ENCODE measurements at regions not wholly inside any gene's neighbourhood (a gene's known extent, or its start where the extent isn't known, plus 50 kb on each side); places are given as distances from the start of the nearest gene placed in this dataset.

DNA sequence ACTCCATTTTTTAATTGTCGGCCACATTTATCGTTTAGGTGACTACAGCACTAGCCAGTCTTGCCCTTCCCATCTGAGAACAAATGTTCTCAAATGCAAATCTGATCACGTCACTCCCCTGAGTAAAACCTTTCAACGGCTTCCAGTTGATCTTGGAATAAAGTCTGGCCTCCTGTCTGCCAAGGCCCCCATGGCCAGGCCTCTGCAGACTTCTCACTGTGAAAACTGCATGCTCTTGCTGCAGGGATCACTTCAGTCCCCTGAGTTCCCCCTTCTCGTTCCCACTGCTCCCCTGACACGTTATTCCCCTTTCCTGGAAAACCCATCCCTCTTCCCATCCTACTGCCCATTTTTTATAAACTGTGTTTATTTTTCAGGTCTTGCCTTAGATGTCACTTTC, 124.1 kb upstream of the NEBL start:
- Mint-ChIP-seq H3K9me3 (peaks cover 11% of the 10 kb centered on the region), H3K4me3 (no peak overlapping the region), H3K36me3 (ENCODE audit: low read depth) (no peaks in the 10 kb centered on the region), H3K27me3 (peaks cover 3% of the 10 kb centered on the region), H3K4me1 (no peaks in the 10 kb centered on the region), H3K27ac (no peak overlapping the region)
- no peak for ATAC-seq (replicated peaks)

DNA sequence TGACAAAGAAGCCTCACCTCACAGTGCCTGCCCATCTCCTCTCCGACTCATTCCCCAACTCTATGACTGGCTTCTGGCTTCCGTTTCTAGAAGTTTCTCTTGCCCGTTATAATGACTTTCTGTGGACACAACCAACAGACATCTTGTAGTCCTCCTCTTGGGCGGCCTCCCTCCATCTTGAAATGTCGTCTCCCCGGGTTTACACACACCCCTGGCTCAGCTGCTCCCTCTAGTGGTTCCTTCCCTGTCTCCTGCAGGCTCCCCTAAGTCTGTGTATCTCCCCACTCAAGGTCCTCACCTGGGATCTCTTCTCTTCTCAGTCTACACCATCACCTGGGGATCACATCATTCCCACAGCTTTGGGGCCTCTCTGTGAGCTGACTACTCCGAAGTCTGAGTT, 123.4 kb upstream of the NEBL start:
- Mint-ChIP-seq H3K4me1 (no peaks in the 10 kb centered on the region), H3K9me3 (peaks cover 11% of the 10 kb centered on the region), H3K27ac (no peak overlapping the region), H3K4me3 (no peak overlapping the region), H3K27me3 (peaks cover 3% of the 10 kb centered on the region), H3K36me3 (ENCODE audit: low read depth) (no peaks in the 10 kb centered on the region)
- peak; percentile 26 for ATAC-seq (replicated peaks)

DNA sequence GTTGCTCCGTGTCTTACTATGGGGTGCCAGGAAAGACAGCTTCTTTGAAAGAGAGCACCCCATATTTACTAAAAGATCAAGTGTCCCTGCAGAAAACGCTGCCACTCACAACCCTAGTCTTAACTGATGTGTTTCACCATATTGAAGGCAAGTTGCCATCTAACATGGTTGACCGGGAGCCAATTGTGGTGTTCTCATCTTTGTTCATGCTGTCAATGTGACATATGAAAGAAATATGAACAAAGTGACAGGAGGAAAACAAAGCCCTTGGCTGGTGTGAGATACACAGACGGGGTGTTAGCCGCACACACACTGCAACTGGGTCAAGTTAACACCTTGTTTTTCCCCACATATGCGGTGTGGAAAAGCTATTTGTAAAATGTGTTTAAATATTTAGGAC, 122.3 kb upstream of the NEBL start:
- Mint-ChIP-seq H3K27me3 (peaks cover 3% of the 10 kb centered on the region), H3K4me1 (no peaks in the 10 kb centered on the region), H3K36me3 (ENCODE audit: low read depth) (no peaks in the 10 kb centered on the region), H3K4me3 (no peak overlapping the region), H3K9me3 (peaks cover 11% of the 10 kb centered on the region), H3K27ac (no peak overlapping the region)
- ATAC-seq (replicated peaks) = no peak

DNA sequence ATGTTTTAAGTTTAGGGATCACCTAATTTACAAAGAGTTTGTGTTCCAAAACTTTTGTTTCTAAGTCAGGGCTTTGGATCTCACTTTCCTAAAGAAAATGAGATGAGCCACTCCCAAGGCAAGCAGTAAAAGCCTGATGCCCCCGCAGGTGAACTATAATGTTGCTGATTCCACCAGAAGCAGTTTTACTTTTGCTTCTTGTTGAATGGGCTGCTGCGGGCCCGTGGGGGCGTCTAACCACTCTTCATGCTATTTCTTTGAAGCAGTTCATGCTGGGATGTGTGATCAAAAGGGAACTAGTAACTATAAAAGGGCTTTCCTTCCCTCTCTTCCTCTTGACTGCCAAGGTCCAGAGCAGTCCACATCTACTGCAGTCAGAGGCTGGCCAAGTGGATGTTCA, 118.7 kb upstream of the NEBL start:
- Mint-ChIP-seq H3K27me3 (peaks cover 3% of the 10 kb centered on the region), H3K27ac (no peak overlapping the region), H3K4me1 (no peaks in the 10 kb centered on the region), H3K36me3 (ENCODE audit: low read depth) (no peaks in the 10 kb centered on the region), H3K4me3 (no peak overlapping the region), H3K9me3 (peaks cover 11% of the 10 kb centered on the region)
- ATAC-seq (replicated peaks) = no peak

DNA sequence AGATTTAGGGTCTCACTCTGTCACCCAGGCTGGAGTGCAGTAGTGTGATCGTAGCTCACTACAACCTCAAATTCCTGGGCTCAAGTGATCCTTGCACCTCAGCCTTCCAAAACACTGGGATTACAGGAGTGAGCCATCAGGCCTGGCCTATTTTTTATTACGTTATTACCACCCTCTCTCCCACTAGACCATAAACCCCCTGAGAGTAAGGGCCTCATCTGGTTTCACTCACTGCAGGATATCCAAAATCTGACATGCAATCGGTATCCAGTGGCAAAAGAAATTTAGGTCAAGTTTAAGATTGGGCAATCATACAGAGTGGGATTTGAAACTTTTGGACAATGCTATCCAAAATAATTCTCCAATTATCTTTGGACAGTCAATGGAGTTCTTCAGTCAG, 117.0 kb upstream of the NEBL start:
- ATAC-seq (replicated peaks) = no peak
- no peaks in the 10 kb centered on the region for H3K36me3 Mint-ChIP-seq (ENCODE audit: low read depth)
- no peaks in the 10 kb centered on the region for H3K27me3 Mint-ChIP-seq
- no peak overlapping the region for H3K27ac Mint-ChIP-seq
- peaks cover 1% of the 10 kb centered on the region for H3K9me3 Mint-ChIP-seq
- H3K4me1 Mint-ChIP-seq = no peaks in the 10 kb centered on the region
- H3K4me3 Mint-ChIP-seq = no peak overlapping the region

DNA sequence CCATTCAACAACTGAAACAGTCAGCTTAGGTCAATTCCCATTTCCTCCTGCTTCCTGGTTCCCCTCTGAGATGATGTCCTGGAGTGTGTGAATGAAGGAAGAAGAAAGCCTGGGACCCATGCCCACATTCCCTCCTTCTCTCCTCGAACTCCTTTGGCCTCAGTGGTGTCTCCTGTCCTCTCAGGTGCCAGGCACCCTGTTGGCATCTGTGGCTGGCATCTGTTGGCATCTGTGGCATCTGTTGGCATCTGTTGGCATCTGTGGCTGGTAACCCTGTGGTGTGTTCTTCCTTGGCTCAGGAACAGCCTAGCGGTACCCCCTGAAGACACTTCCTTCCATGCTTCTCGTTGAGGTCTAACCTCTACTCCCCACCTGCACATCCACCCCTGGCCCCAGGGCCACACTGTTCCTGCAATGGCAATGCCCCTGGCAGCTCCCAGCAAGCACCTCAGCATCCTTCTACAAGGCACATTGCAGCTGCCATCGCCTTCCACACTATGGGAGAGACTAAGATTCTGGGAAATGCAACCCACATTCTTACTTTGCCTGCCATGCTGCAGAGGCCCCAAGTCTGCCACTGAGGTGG, 114.4 kb upstream of the NEBL start:
- Mint-ChIP-seq H3K9me3 (no peaks in the 10 kb centered on the region), H3K27ac (no peak overlapping the region), H3K27me3 (peaks cover 3% of the 10 kb centered on the region), H3K4me1 (no peaks in the 10 kb centered on the region), H3K36me3 (ENCODE audit: low read depth) (no peaks in the 10 kb centered on the region), H3K4me3 (no peak overlapping the region)
- ATAC-seq (replicated peaks) = no peak

DNA sequence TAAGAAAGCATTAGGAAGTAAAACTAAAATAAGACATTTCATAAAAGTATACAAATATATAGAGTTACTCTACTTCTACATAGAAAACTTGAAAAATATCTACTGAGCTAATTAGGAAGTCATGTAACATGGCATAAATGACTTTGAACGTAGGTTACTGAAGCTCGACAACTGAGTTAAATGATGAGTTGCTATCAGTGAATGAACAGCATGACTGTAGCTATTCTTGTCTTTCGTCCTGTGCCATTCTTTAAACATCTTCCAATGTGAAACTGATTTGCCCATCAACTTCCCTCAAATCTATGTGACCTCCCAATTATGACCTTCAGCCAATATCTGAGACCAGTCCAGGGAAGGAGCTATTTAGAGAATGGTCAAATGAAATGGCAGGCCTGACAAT, 113.5 kb upstream of the NEBL start:
- Mint-ChIP-seq H3K4me3 (no peak overlapping the region), H3K27ac (no peak overlapping the region), H3K36me3 (ENCODE audit: low read depth) (no peaks in the 10 kb centered on the region), H3K4me1 (no peaks in the 10 kb centered on the region), H3K9me3 (no peaks in the 10 kb centered on the region), H3K27me3 (peaks cover 3% of the 10 kb centered on the region)
- no peak for ATAC-seq (replicated peaks)

DNA sequence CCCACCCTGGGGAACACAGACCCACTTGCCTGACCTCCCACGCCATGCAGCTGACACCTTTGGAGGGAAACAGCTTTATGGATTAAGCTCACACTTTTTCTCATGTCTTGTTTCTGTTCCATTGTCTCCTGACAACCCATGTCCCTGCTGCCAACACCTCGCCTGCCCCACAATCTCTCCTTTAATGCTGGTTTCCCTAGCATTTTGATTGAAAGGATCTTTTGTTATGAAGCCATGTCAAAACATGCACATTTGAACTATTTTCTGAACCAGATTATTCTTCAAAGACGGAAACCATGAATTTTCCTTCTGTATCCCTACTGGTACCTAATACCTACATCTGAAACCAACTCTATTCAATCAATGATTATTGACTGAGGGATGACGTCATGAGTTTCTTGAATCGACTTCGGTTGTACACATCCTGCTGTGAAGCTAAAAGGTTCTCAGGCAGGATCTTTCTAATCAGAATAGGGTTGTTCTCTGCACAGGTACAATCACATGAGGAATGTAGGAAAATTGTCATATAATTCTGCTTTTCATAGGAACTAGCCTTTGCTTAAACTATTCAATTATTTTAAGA, 106.2 kb upstream of the NEBL start:
- Mint-ChIP-seq H3K4me3 (no peak overlapping the region), H3K36me3 (ENCODE audit: low read depth) (no peaks in the 10 kb centered on the region), H3K9me3 (peaks cover 7% of the 10 kb centered on the region), H3K27me3 (peaks cover 8% of the 10 kb centered on the region), H3K4me1 (peaks cover 3% of the 10 kb centered on the region), H3K27ac (no peak overlapping the region)
- ATAC-seq (replicated peaks) = no peak

DNA sequence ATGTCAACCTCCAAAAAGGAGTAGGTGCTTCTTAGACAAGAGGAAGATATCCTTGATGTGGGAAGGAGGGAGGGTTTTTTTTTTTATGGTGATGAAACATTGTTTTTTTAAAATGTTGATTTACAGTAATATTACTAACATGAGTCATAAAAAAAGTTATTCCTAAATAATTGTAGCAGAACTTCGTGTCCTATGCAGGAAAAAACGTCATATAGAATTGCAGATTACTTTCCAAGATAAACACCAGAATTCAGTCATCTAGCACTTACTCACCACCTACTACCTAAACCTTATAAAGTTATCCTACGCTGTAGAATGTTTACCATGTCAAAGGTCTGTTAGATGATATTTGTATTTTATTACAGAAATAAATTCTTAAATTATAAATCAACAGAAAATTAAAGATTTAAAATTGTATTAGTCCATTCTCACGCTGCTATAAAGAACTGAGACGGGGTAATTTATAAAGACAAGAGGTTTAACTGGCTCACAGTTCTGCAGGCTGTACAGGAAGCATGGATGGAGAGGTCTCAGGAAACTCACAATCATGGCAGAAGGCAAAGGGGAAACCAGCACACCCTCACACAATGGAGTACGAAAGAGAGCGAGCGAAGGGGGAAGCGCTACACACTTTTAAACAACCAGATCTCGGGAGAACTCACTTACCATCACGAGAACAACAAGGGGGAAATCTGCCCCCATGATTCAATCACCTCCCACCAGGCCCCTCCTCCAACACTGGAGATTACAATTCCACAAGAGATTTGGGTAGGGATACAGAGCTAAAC, 105.2 kb upstream of the NEBL start:
- H3K4me1 Mint-ChIP-seq = peaks cover 3% of the 10 kb centered on the region
- peaks cover 7% of the 10 kb centered on the region for H3K9me3 Mint-ChIP-seq
- H3K27me3 Mint-ChIP-seq = peaks cover 5% of the 10 kb centered on the region
- H3K36me3 Mint-ChIP-seq (ENCODE audit: low read depth) = no peaks in the 10 kb centered on the region
- H3K27ac Mint-ChIP-seq = no peak overlapping the region
- H3K4me3 Mint-ChIP-seq = no peak overlapping the region
- no peak for ATAC-seq (replicated peaks)

DNA sequence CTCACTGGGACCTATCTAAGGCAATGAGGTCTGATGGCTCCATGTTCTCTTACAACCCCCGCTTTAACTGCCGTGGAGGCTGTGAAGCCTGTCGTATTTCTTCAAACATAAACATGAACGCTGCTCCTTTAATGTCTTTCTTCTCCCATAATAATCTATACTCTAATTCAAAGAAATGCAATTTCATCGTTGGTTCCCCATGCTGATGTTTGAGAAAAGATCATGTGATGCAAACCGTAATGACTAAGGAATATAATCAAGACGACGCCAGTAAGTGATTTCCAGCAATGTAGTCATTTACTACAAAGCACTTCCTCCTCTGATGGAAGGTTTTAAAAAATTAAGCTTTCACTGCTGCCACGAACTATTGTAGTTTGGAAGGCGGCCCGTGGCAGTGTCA, 102.6 kb upstream of the NEBL start:
- Mint-ChIP-seq H3K4me1 (peaks cover 3% of the 10 kb centered on the region), H3K27ac (no peak overlapping the region), H3K9me3 (peaks cover 7% of the 10 kb centered on the region), H3K36me3 (ENCODE audit: low read depth) (no peaks in the 10 kb centered on the region), H3K4me3 (no peak overlapping the region), H3K27me3 (peaks cover 5% of the 10 kb centered on the region)
- ATAC-seq (replicated peaks) = no peak

DNA sequence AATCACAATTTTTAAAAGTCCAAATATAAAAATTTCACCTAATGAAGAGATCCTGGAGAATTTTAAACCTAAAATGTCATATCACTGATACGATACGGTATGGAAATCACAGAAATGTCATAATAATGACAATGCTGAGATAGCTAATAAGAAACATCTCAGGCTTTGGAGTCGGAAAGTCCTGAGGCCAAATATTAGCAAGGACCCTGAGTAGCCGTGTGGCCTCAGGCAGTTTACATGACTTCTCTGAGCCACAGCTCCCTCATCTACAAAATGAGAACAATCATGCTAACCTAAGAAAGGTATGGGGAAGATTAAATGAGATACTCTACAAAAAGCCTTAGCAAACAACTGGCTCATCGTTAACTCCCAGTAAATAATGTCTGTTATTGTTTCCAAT, 100.9 kb upstream of the NEBL start:
- H3K36me3 Mint-ChIP-seq (ENCODE audit: low read depth) = no peaks in the 10 kb centered on the region
- peaks cover under 1% of the 10 kb centered on the region for H3K4me1 Mint-ChIP-seq
- peaks cover 6% of the 10 kb centered on the region for H3K27me3 Mint-ChIP-seq
- ATAC-seq (replicated peaks) = no peak
- peaks cover 3% of the 10 kb centered on the region for H3K9me3 Mint-ChIP-seq
- no peak overlapping the region for H3K27ac Mint-ChIP-seq
- no peak overlapping the region for H3K4me3 Mint-ChIP-seq

DNA sequence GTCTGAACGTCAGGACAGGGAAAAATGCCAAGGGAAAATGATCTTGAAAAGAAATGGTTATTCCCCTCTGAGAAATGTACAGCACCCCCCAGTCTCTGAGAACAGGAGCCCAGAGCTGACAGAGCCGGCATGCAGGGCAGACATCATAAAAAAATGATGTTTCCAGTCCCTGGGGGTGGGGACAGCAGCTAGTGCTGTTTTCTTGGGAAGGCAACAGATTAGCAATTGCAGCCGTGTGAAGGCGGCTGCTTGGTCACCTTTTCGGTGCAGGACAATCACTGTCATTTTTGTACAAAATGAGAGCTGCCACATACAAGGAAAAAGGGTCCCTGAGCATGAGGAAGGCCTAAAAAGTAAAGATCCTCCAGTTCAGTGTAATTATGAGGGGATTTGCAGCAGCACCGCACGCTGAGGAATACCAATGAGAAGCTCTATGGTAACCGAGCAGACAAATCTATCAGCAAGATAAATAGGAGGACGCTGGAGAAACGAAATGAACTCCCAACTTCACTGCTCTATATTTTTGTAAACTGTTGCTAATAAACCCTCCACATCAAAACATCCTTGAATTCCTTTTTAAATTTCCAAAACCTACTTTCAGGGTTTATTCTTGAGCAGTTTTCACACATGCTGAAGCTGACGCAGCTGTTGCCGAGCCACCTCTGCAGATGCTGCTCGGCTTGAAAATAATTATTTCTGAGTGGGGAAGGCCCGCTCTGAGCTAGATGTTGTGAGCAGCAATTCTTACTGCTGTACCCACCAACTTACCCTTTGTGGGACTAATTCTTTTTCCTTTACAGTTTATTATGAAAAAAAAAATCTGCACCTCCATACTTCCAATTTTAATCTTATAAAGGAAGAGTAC, 98.2 kb upstream of the NEBL start:
- Mint-ChIP-seq H3K4me1 (no peaks in the 10 kb centered on the region), H3K36me3 (ENCODE audit: low read depth) (no peaks in the 10 kb centered on the region), H3K4me3 (no peak overlapping the region), H3K9me3 (peaks cover 3% of the 10 kb centered on the region), H3K27ac (no peak overlapping the region), H3K27me3 (peaks cover 5% of the 10 kb centered on the region)
- no peak for ATAC-seq (replicated peaks)

DNA sequence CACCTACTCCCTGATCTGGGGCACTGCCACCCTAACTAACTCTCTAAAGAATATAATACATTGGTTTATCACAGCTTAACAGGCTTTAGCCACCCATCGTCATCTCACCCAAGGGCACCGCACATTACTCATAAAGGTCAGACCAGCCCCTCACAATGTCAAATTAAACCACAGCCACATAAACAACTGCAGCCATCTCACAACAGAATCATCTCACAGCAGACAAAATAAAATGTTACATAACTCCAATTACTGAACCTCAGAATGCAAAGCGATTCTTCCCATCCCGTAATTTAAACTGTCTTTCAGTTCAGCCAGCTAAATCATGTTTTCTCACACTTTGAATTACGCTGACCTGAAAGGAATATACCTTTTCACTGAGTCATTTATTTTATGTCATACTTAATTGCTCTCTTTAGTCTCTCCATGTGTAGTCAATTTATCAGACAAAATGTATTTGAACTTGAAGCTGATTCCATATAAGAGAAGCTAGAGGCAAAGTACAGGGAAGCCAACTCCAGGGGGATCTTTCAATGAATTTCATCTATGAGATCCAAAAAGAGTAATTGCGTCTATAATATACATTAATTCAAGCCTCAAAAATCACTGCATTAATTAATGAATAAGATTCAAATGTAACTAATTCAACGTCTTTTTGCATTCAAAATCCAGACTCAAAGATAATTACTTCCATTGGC, 96.9 kb upstream of the NEBL start:
- Mint-ChIP-seq H3K4me1 (no peaks in the 10 kb centered on the region), H3K36me3 (ENCODE audit: low read depth) (no peaks in the 10 kb centered on the region), H3K9me3 (no peaks in the 10 kb centered on the region), H3K4me3 (no peak overlapping the region), H3K27me3 (peaks cover 5% of the 10 kb centered on the region), H3K27ac (no peak overlapping the region)
- ATAC-seq (replicated peaks) = no peak

DNA sequence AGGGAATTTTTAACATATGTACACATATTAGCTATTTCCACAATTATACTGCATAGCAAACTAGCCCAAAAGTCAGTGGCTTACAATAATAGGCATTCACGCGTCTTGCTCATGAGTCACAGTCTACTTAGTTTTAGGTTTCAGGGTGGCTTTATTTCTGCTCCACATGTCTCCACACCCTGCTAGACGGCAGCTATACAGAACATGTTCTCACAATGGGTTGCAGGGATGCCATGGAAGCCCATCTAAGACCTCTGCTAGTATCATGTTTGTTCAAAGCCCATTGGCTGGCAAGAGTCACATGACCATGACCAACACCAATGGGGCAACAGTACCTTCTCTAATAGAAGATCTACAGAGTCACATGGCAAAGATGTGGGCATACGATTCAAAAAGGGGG, 96.3 kb upstream of the NEBL start:
- H3K27ac Mint-ChIP-seq = no peak overlapping the region
- no peaks in the 10 kb centered on the region for H3K9me3 Mint-ChIP-seq
- no peaks in the 10 kb centered on the region for H3K36me3 Mint-ChIP-seq (ENCODE audit: low read depth)
- no peaks in the 10 kb centered on the region for H3K4me1 Mint-ChIP-seq
- H3K4me3 Mint-ChIP-seq = no peak overlapping the region
- ATAC-seq (replicated peaks) = no peak
- H3K27me3 Mint-ChIP-seq = peaks cover 5% of the 10 kb centered on the region

All from activated T-helper 17 cell treated with anti-CD3 and anti-CD28 coated beads, Interleukin-2, amount 50 U/mL, for 72 hours (primary cell).